Iris pigment epithelial cell (primary cell): ENCODE measurements at regions not wholly inside any gene's neighbourhood (a gene's known extent, or its start where the extent isn't known, plus 50 kb on each side); places are given as distances from the start of the nearest gene placed in this dataset.
"Not testable (repeated sequence)": the region's sequence is repeated elsewhere in the genome, so short reads cannot be mapped to it uniquely, and the experiment has no call there.

Experiments used
- DNase-seq: peaks from one replicate; pipeline ENCODE4 v3.0.0-alpha.2; 2011; ENCODE audit warnings: low read depth

GRCh38 chr1:173300061-173301044, 93.2 kb upstream of the TNFSF4 start:
- no peak for DNase-seq

GRCh38 chr1:173301507-173301906, 94.4 kb upstream of the TNFSF4 start:
- DNase-seq: peak; percentile 36

- DNase-seq: no peak
Observed at GRCh38 chr1:173302366-173302765, 95.2 kb upstream of the TNFSF4 start.

GRCh38 chr1:173302890-173303829, 96.0 kb upstream of the TNFSF4 start:
- no peak for DNase-seq

GRCh38 chr1:173303984-173304383, 96.9 kb upstream of the TNFSF4 start:
- DNase-seq: no peak

- no peak for DNase-seq
Observed at GRCh38 chr1:173304529-173305227, 97.5 kb upstream of the TNFSF4 start.

- no peak for DNase-seq
Observed at GRCh38 chr1:173307845-173308244, 100.7 kb upstream of the TNFSF4 start.

GRCh38 chr1:173314656-173315055, 107.5 kb upstream of the TNFSF4 start:
- DNase-seq: no peak

- DNase-seq: no peak
Observed at GRCh38 chr1:173315296-173315695, 108.2 kb upstream of the TNFSF4 start.

- no peak for DNase-seq
Observed at GRCh38 chr1:173318788-173319187, 111.7 kb upstream of the TNFSF4 start.

- not testable (repeated sequence) for DNase-seq
Observed at GRCh38 chr1:173324352-173324751, 117.2 kb upstream of the TNFSF4 start.

- DNase-seq: not testable (repeated sequence)
Observed at GRCh38 chr1:173327987-173328386, 120.9 kb upstream of the TNFSF4 start.

GRCh38 chr1:173328961-173329360, 121.8 kb upstream of the TNFSF4 start:
- DNase-seq: no peak

- DNase-seq: peak; percentile 54
Observed at GRCh38 chr1:173329726-173330125, 122.6 kb upstream of the TNFSF4 start.

- DNase-seq: peak; percentile 81
Observed at GRCh38 chr1:173330149-173330951, 123.2 kb upstream of the TNFSF4 start.

GRCh38 chr1:173330952-173331548, 123.9 kb upstream of the TNFSF4 start:
- peak; percentile 61 for DNase-seq

- DNase-seq: peak; percentile 40
Observed at GRCh38 chr1:173332026-173332425, 124.9 kb upstream of the TNFSF4 start.

GRCh38 chr1:173333581-173333980, 126.5 kb upstream of the TNFSF4 start:
- DNase-seq: peak; percentile 71

GRCh38 chr1:173337126-173337525, 130.0 kb upstream of the TNFSF4 start:
- no peak for DNase-seq

GRCh38 chr1:173341307-173341706, 134.2 kb upstream of the TNFSF4 start:
- DNase-seq: peak; percentile 43

GRCh38 chr1:173341971-173342370, 134.8 kb upstream of the TNFSF4 start:
- DNase-seq: no peak
